HG03159 (cell line): ENCODE measurements at regions not wholly inside any gene's neighbourhood (a gene's known extent, or its start where the extent isn't known, plus 50 kb on each side); places are given as distances from the start of the nearest gene placed in this dataset.
"Not testable (repeated sequence)": the region's sequence is repeated elsewhere in the genome, so short reads cannot be mapped to it uniquely, and the experiment has no call there.

Experiments
- ATAC-seq: cut with Tn5 transposase; IDR thresholded peaks from one replicate; pipeline ENCODE4 v1.9.1; 2021; ENCODE audit warnings: mild to moderate bottlenecking, moderate library complexity; ENCODE audit not compliant: unreplicated experiment

DNA sequence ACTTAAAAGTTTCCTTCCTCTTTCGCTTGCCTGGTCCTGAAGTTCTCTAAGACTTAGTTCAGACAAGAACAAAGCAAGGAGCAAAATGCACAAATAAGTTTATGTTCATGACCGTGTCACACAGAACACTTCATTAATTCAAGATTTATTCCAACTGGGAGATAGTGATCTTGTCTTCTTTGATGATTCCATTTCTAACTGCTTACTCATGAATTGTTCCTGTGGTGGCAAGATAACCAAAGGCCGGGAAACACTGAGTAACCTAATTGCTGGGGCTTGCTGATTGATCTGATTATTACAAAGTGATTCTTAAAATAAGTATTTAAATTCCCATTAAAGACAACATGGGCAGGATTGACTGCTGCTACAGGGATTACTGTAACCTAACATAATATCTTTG lies 1462.9 kb upstream of the RAG2 start:
- no peak for ATAC-seq

DNA sequence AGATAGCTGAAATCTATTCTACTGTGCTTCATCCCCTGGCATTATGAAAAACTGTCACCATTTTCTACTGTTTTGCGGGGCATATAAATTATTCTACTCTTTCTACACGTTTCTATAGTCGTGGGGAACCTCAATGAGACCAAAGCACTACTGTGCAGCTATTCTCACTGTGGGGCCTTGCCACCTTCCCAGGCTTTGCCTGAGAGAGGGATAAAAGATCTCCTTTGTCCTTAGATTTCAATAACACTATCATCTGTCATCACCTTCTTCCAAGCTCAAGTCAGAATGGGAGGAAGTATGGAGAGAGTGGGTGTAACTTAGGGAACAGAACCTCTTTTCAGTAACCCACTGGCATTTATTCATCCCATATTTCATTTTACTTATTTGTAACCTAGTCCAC lies 1462.1 kb upstream of the RAG2 start:
- ATAC-seq: no peak

DNA sequence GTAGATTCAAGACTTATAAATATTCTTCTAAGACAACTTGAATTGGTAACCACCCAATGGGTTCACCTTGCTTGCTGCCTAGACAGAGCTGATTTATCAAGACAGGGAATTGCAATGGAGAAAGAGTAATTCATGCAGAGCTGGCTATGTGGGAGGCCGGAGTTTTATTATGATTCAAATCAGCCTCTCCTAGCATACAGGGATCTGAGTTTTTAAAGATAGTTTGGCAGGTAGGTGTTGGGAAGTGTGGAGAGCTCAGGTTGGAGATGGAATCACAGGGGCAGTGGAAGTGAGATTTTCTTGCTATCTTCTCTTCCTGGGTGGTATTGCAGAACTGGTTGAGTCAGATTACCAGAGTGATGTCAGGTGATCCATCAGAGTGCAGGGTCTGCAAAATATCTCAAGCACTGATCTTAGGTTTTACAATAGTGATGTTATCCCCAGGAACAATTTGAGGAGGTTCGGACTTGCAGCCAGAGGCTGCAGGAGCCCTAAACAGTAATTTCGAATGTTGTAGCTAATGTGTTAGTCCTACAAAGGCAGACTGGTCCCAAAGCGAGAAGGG lies 1448.6 kb upstream of the RAG2 start:
- no peak for ATAC-seq

DNA sequence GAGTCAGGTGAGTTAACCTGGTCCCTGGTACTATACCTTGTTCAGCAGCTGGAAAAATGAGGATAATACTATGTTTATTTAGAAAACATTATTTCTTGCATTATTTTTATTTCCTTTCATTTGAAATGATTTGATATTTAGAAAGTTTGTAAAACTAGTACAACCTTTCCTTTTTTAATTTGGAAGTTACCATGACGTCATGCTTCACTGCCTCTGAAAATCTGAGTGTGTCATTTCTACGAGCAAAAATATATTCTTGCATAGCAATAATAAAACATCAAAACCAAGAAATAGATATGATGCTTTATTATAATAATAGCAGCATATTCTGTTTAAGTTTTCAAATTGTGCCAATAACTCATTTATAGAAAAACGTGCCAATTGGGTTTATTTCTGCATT lies 1445.0 kb upstream of the RAG2 start:
- ATAC-seq: no peak

DNA sequence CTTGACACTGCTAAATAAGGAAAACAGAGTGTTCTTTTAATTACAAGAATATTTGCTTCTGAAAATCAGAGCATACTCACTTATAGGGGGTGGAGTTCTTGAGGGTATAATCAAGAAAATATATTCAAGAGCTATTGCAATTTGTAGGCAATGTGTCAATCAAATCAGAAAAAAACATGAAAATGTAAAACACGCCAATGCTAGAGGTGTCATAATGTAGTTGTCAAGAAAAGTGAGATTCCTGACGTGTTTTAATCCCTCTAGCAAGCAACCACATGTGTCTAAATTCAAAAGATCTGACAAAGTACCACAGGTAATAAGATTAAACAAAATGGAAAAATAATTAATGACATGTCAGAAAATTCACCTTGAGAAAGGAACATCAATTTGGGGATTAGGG lies 1440.7 kb upstream of the RAG2 start:
- ATAC-seq: no peak

DNA sequence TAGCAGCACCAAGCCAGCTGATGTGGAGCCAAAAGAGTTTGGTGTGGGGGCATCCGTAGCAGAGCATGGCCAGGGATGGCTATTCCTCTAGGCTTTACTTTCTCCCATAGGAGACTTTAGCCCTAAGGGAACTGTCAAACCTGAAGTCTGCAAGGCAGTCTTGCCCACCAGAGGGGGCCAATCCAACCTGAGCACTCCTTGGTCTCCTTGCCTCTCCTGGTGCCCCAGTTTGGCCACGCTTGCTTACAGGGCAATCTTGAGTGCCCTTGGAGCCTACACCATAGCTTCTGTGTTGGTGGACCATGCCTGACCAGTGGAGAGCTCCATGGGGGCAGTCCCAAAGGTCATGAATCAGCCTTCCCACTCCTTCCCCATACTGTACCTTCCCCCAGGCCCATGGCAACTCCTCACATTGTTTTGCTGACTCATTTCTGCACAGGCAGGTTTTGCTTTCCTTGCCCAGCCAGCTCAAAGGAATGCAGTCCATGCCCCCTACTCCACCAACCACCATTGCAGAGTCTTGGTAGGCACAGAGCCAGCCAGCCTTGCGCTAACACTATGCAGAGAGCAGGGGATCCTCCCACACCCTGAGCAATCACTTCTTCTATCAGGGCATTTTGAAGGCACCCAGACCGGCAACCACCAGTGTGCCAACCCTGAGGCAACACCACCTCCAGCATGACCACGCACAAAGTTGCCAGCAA lies 1421.2 kb upstream of the RAG2 start:
- ATAC-seq: no peak

DNA sequence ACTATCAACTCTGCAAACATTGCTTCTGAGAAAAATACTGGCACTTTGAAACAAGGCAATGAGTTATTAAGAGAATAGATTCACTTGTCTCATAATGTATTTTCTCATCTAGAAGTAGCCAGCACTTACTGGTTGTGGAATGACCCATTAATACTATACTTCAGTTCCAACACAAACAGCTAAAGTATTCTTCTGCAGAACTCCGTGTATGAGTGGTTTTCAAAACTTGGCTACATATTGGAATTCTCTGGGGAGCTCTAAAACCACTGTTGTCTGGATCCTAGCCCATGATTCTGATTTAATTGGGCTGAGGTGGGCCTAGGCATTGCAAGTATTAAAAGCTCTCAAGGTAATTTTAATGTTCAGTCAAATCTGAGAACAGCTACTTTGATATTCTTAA lies 1416.4 kb upstream of the RAG2 start:
- no peak for ATAC-seq

DNA sequence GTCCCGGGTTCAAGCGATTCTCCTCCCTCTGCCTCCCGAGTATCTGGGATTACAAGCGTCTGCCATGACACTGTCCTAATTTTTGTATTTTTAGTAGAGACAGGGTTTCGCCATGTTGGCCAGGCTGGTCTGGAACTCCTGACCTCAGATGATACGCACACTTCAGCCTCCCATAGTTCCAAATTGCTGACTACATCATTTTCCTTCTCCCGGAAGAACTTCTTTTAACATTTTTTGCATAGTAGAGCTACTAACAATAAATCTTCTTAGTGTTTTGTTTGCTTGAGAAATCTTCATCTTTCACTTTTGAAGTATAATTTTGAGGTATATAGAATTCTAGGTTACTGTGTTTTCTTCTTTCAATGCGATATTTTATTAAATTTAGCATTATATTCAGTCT lies 1415.1 kb upstream of the RAG2 start:
- ATAC-seq: no peak

DNA sequence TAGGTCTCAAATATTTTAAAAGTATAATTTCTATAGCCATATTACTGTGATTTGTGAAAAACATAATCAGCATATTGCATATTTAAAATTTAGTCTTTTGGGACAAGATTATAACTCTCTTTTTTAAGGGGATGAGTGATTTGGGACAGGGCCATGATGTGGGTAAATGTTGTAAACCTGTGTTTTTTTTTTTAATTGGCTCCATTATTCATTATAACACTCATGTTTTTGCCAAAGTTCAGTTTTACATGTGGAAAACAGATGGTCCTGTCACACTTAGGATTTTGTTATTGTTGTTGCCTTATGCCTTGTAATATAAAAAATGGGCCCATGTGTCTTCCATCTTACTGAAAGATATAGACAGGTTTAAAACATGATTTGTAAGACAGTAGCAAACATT lies 1413.5 kb upstream of the RAG2 start:
- ATAC-seq: no peak

DNA sequence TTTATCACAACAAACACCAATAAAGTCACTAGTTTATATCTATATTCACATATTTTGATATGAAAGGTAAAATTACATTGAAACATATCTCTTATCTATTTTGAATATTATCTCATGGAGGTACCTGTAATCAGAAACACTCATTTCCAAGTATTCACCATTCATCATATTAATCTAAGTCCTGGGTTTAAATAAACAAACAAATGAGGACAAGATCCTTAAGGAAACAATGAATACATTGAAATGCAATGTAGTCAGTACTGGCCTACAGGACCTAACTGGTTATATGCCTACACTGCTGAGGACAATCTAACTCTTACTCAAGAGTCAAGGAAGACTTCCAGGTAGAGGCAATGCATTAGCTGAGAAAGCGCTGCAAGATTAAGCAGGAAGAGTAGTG lies 1411.9 kb upstream of the RAG2 start:
- no peak for ATAC-seq

DNA sequence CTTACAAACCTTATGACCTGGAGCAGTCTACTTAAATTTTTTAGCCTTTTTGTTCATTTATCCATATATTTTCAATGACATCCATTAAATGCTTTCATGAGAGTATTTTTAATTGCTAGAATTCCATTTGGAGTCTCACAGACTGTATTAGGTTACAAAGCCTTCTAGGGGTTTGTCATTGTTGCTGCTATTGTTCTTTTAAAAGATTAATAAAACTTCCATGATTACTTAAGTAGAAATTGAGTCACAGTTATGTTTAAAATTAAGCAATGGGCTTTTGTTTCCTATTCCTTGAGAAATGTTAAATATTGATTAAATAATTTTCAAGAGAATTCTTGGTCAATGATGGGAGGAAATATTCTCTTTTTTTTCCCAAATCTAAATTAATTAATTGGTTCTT lies 1408.4 kb upstream of the RAG2 start:
- ATAC-seq: no peak

DNA sequence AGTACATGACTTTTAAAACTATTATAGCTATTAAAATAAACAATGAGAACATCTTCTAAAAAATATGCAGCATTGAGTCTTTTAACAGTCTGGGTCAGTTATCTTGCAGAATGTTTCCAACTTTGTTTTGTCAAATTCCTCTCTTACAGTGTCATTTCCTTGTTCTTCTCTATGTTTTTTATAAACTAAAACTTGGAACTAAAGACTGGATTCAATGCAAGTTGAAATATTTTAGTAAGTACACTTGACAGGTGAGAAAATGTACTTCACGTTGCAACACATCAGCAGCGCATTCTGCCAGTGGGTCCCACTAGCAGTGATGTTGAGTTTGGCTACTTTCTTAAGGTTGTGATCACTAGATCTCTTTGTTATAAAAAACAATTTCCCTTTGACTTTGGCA lies 1407.6 kb upstream of the RAG2 start:
- ATAC-seq: no peak

DNA sequence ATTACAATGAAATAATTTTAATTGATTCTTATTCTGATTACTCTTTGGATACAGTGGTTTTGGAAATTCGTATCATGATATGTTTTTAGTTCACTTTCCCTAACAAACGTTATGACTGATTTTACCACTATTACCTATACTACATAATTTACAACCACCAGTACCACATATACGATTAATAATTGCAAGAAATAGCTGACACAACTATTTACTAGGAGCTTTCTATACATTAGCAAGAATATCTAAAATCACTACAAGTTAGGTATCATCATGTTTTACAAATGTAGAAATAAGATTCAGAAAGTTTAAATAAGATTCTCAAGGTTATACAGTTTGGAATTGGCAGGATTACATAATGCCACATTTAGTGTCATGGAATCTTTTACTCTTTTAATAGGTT lies 1401.1 kb upstream of the RAG2 start:
- no peak for ATAC-seq

DNA sequence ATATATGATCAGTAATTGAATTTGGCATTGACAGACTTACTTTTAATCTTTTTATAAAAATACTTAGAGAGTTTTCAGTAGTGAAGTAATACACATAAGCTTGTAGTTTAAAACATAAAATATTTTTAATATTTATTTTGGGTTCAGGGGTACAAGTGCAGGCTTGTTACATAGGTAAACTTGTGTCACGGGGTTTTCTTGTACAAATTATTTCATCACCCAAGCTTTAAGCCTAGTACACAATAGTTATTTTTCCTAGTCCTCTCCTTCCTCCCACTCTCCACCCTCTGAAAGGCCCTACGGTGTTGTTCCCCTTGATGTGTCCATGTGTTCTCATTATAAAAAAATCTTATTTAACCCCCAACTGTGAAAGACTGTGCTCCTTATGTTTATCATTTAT lies 1397.8 kb upstream of the RAG2 start:
- ATAC-seq: no peak

DNA sequence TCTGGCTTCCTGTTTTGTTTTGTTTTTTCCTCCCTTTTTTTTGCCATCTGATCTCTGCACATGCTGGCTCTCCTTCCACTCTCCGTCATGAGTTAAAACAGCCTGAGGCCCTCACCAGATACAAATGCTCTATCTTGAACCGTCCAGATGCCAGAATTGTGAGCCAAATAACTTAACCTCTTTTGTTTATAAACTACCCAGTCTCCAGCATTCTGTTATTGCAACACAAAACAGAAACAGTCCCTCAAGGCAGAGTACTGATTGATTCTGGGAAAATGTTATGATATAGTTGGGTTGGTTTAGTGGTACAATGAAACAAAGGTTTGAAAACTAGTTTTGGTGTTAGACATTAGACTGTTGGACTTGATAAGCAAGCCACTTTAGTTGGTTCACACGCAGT lies 1390.0 kb upstream of the RAG2 start:
- ATAC-seq: no peak

DNA sequence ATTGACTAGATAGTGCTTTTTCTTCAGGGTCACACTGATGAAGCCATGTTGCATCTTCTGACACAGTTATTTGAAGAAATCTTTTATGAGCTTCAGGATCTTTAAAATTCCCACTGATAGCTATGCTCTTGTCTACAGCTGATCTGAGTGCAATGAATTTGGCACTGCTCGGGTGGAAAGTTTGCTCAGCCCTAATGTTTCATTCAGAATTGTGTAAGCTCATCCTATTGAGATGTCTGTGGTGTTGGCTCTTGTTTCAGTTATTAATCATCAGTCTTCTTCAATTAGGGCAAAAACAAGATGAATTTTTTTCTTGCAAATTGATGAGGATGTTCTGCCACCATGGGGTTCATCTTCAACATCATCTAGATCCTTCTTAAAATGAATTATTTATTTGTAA lies 1387.0 kb upstream of the RAG2 start:
- ATAC-seq: no peak

DNA sequence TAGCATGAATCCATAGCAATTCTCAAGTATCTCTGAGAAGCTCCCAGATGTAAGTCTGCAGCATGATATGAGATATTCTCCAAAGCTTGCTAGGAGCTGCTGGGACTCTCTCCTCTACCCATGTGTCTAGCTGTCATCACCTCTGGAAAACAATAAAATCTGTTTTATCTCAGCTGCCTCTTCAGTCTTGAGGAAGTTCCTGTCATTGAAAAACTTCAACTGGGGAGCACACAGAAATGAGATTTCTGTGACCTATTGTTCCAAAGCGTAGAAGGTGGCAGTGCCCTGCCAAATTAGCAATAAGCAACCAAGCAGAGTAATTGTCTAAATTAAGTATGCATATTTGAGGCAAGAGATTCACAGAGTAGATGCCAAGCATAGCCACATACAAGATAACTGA lies 1380.6 kb upstream of the RAG2 start:
- no peak for ATAC-seq

DNA sequence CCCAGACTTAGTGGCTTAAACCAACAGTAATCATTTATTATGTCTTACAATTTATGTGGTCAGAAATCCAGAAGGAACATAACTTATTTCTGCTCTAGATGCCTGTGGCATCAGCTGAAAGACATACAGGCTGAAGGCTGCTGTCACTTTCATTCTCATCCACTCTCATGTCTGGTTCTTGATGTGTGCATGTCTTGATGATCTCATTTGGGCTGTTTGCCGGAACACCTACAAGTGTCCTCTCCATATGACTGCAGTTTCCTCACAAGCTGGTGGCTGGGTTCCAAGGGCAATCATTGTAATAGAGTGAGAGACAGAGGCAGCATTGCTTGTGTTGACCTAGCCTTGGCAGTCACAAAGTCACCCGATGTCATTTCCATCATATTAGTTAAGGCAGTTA lies 1375.9 kb upstream of the RAG2 start:
- no peak for ATAC-seq

DNA sequence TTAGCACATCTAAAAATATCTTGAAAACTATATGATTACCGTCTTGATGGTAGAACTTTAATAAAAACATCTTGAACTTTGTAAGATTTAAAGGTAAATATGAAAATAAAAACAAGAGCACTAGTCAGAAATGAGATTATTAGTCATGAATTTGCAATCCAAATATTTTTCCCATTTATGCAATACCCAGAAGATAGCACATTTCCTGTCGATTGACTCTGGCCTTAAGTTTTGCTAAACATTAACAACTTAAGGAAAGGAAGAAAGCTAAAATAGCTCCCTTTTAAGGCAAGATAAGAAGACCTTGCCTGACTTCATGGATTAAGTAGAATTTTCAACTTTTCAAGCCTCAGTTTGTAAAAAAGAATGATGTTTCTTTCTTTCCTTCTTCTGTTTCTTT lies 1374.7 kb upstream of the RAG2 start:
- ATAC-seq: no peak

DNA sequence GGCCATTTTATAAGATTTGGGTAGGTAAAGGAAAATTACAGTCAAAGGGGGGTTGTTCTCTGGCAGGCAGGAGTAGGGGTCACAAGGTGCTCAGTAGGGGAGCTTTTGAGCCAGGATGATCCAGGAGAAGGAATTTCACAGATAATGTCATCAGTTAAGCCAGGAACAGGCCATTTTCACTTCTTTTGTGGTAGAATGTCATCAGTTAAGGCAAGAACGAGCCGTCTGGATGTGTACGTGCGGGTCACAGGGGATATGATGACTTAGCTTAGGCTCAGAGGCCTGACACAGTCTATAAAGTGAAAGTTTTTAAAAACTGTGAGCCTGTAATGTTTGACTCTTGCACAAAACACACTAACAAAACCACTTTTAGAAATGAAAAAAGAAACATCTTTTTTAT lies 1371.3 kb upstream of the RAG2 start:
- not testable (repeated sequence) for ATAC-seq

DNA sequence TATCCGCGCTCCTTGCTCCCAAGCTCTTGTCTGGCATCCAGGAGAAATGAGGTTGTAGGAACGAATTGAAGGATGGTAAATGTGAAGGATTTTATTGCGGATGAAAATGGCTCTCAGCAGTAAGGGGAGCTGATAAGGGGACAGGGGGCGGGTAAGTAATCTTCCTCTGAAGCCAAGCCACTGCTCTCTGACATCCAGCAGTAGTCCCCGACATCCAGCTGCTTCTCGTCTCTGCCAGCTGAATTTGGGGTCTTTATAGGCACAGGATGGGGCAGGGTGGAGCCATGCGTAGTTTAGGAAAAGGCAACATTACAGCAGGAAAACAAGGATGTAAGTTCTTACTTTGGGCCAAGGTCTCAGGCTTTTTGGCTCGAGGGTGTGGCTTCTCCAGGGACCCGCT lies 1370.1 kb upstream of the RAG2 start:
- no peak for ATAC-seq

DNA sequence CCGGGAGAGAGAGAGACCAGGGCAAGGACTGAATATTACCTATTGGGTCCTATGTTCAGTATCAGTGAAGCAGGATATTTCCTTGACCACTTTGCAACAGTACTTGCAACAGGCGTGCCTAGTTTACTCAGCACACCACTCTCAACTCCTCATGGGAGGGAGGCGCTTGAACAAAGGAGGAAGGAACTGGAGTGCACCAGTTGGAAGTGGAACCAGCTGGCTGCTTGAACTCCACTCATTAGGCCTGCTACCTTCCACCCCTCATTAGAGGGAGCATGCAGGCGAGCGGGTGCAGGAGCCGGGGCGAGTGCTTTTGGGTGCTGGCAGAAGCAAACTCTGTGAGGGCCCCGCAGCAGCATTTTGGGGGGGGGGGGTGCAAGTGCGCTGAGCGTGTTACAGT lies 1369.6 kb upstream of the RAG2 start:
- no peak for ATAC-seq

DNA sequence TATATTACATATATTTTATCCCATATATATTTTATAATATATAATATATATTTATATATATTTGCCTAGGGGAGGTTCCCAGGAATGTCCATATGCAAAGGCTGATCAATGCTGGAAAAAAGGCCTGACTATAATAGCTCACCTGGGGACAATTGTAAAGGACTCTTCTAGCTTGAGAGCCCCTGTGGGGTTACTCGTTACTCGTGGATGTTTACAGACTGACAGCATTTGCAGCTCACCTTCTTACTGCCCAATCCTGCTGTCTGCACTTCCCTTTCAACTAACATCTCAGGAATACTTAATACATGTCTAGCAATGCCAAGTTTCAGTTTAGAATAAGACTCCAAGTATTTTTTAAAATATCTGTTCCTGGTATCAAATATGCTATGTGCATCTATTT lies 1365.4 kb upstream of the RAG2 start:
- ATAC-seq: no peak
